ENCODE measurements at regions not wholly inside any gene's neighbourhood (a gene's known extent, or its start where the extent isn't known, plus 50 kb on each side); places are given as distances from the start of the nearest gene placed in this dataset.

GRCh38 chr2:71860381-71860926 lies 287.2 kb downstream of the CYP26B1 start:
- DNase-seq, result no peak

GRCh38 chr2:71859211-71859847 lies 288.3 kb downstream of the CYP26B1 start:
- DNase-seq, result no peak

GRCh38 chr2:71858071-71858470 lies 289.6 kb downstream of the CYP26B1 start:
- no peak for DNase-seq

GRCh38 chr2:71857636-71858035 lies 290.0 kb downstream of the CYP26B1 start:
- DNase-seq, result no peak

- no peak for DNase-seq
Observed at GRCh38 chr2:71856773-71857525, 290.7 kb downstream of the CYP26B1 start.

- no peak for DNase-seq
Observed at GRCh38 chr2:71853858-71854257, 293.8 kb downstream of the CYP26B1 start.

GRCh38 chr2:71852141-71852711 lies 295.4 kb downstream of the CYP26B1 start:
- DNase-seq, result no peak

GRCh38 chr2:71851094-71851750 lies 296.4 kb downstream of the CYP26B1 start:
- DNase-seq, result no peak

GRCh38 chr2:71850306-71850801 lies 297.3 kb downstream of the CYP26B1 start:
- no peak for DNase-seq

- no peak for DNase-seq
Observed at GRCh38 chr2:71849607-71850305, 297.9 kb downstream of the CYP26B1 start.

- DNase-seq, result no peak
Observed at GRCh38 chr2:71849111-71849510, 298.6 kb downstream of the CYP26B1 start.

GRCh38 chr2:71846669-71847291 lies 300.9 kb downstream of the CYP26B1 start:
- DNase-seq, result no peak

GRCh38 chr2:71846072-71846471 lies 301.6 kb downstream of the CYP26B1 start:
- no peak for DNase-seq

GRCh38 chr2:71844967-71845366 lies 302.7 kb downstream of the CYP26B1 start:
- no peak for DNase-seq

GRCh38 chr2:71843391-71843850 lies 304.2 kb downstream of the CYP26B1 start:
- DNase-seq, result no peak

- DNase-seq, result no peak
Observed at GRCh38 chr2:71842744-71843143, 304.9 kb downstream of the CYP26B1 start.

GRCh38 chr2:71839826-71840225 lies 307.8 kb downstream of the CYP26B1 start:
- no peak for DNase-seq

GRCh38 chr2:71834796-71835195 lies 312.9 kb downstream of the CYP26B1 start:
- DNase-seq, result no peak

GRCh38 chr2:71833855-71834560 lies 313.7 kb downstream of the CYP26B1 start:
- DNase-seq, result no peak

GRCh38 chr2:71833272-71833671 lies 314.4 kb downstream of the CYP26B1 start:
- no peak for DNase-seq

- no peak for DNase-seq
Observed at GRCh38 chr2:71832844-71833243, 314.8 kb downstream of the CYP26B1 start.
